ENCODE measurements at regions not wholly inside any gene's neighbourhood (a gene's known extent, or its start where the extent isn't known, plus 50 kb on each side); places are given as distances from the start of the nearest gene placed in this dataset.

DNA sequence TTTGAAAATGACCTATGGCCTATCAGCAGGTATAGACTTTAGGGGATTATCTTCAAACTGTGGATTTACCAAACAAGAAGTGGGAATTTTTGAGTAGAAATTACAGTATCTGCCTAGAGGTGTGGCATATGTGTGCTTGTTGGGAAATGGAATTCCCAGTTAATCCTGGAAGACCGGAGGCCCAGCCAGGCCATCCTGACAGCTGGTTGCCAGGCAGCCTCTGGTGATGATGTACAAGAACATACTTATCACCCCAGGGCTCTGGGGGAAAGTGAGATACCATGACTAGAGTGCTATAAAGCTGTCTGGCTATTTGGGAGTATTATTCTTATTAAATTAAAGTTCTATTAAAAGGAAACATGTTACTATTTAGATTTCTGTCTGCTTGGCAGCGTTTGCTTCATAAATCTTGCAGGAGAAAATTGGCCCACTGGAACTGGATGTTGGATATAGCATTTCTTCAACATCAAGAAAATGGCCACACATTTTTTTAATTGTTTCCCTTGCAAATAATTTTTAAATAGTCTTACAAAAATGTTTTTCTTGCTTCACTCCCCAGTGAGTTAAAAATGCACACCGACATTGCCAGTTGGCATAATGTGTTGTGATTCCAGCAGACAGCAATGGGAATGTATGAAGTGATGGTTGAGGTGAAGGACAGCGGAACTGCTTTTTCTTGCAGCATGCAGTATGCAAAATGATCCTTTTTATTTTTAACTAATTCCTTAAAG lies 187.8 kb downstream of the MYLK4 start:
- TF ChIP-seq EZH2phosphoT487 (IDR thresholded peaks at IDR 0.05; ENCODE audit: borderline replicate concordance, low read length), result no peak
- TF ChIP-seq, protein P1, sequence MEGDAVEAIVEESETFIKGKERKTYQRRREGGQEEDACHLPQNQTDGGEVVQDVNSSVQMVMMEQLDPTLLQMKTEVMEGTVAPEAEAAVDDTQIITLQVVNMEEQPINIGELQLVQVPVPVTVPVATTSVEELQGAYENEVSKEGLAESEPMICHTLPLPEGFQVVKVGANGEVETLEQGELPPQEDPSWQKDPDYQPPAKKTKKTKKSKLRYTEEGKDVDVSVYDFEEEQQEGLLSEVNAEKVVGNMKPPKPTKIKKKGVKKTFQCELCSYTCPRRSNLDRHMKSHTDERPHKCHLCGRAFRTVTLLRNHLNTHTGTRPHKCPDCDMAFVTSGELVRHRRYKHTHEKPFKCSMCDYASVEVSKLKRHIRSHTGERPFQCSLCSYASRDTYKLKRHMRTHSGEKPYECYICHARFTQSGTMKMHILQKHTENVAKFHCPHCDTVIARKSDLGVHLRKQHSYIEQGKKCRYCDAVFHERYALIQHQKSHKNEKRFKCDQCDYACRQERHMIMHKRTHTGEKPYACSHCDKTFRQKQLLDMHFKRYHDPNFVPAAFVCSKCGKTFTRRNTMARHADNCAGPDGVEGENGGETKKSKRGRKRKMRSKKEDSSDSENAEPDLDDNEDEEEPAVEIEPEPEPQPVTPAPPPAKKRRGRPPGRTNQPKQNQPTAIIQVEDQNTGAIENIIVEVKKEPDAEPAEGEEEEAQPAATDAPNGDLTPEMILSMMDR (conservative IDR thresholded peaks at IDR 0.05; ENCODE audit: low read depth, low read length), result no peak
- TF ChIP-seq EZH2 (IDR thresholded peaks at IDR 0.05; ENCODE audit: low read length, unreplicated experiment), result no peak

Data from PC-3 (cell line).